ENCODE measurements at regions not wholly inside any gene's neighbourhood (a gene's known extent, or its start where the extent isn't known, plus 50 kb on each side); places are given as distances from the start of the nearest gene placed in this dataset.
"Not testable (repeated sequence)": the region's sequence is repeated elsewhere in the genome, so short reads cannot be mapped to it uniquely, and the experiment has no call there.

GRCh38 chr5:2156358-2157059 is 273.8 kb upstream of the IRX4 start:
- DNase-seq (ENCODE audit: low read depth) = no peak

DNA sequence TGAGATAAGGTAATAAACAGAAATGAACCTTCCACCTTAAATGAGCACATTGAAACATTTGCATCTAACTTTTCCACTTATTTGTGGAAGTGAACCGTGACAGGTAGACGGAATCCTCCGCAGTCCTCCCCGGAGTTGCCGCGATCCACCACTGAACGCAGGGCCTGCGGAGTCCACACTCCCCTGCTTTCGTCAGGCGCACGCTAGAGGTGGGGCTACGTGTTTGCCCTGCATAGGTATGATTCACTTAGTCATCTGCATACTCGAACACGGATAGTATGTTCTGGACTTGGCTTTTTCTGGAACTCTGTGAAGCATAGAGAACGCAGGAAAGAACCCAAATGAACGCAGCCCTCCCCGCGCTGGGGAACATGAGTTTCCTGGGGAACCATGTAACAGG is 272.8 kb upstream of the IRX4 start:
- no peak for DNase-seq (ENCODE audit: low read depth)

- no peak for DNase-seq (ENCODE audit: low read depth)
These were observed 271.1 kb upstream of the IRX4 start for GRCh38 chr5:2153802-2154201.

DNA sequence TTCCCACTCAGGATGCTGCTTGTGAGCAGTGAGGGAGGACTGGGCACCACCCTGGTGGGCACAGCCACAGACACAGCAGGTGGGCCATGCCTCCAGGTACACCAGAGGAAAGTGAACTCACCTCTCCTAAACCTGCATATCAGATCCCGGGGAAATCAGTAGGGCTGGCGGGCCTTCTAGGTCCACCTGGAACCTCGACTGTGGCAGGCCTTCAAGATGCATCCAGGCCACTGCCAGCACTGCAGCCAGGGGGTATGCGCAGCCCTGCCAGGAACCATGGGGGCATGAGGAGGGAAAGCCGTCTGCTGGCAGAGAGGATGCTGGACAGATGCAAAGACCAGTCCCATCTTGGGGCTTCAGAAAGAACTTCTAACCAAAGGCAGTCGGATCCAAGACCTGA is 270.6 kb upstream of the IRX4 start:
- no peak for DNase-seq (ENCODE audit: low read depth)

DNA sequence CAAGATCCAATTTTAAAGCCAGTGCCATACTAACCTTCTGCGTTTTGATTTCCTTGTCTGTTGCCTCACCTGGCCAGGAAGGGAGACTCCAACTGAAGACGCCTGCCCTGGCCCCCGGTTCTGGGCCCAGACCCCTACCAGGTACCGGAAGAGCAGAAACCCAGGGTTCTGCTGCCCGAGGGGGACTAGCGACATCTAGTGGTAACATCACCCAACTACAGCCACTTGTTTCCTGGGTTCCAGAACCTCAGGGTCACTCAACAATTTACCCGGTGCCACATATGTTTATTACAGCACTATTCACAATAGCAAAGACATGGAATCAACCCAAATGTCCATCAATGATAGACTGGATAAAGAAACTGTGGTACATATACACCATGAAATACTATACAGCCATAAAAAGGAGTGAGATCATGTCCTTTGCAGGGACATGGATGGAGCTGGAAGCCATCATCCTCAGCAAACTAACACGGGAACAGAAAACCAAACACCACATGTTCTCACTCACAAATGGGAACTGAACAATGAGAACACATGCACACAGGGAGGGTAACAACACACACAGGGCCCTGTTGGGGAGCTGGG is 268.7 kb upstream of the IRX4 start:
- DNase-seq (ENCODE audit: low read depth) = not testable (repeated sequence)

DNA sequence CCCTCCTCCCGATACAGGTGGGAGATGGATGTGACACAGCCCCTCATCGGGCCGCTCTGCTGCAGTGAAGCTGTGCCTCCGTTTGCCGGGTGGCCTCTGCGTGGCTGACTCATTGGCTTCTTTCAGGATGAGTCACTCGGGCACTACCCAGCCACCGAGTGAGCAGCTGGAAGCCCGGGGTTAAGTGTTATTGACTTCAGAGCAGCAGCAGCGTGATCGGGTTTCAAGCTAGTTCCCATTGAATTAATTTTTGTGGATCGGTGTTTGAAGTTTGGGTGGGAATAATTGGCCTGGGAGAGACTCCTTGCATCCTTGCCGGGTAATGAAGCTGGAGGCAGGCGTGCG is 266.4 kb upstream of the IRX4 start:
- DNase-seq (ENCODE audit: low read depth) = no peak

- no peak for DNase-seq (ENCODE audit: low read depth)
These were observed 265.8 kb upstream of the IRX4 start for GRCh38 chr5:2148312-2149194.

DNA sequence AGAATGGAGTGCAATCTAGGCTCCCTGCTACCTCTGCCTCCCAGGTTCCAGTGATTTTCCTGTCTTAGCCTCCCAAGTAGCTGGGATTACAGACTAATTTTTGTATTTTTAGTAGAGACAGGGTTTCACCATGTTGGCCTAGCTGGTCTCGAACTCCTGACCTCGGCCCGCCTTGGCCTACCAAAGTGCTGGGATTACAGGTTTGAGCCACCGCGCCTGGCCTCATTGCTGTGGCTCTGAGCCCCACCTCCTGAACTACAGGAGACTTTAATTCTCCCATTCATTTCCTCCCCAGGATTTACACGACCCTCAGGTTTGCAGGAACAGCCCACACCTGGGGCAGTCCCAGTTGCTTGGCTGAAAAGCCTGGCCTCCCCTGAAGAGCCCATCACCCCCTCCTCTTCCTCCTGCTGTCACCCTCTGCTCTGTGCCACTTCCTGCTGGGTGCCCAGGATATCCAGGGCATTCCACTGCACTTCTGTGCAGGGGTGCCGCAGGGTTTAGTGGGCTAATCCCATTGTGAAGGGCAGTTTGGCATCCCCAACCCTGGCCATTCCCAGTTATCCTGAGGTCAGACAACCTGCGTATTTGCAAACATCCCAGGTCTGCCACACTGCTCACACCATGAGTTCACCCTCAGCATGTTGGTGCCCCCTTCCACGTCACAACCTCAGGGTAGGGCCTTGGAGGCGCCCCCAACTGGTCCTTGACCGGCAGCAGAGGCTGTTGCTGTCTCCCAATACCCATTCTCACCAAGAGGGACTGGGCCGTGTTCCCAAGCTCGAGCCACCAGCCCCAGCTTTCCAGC is 265.0 kb upstream of the IRX4 start:
- no peak for DNase-seq (ENCODE audit: low read depth)

GRCh38 chr5:2143646-2144353 is 261.1 kb upstream of the IRX4 start:
- DNase-seq (ENCODE audit: low read depth) = no peak

- DNase-seq (ENCODE audit: low read depth) = no peak
These were observed 260.4 kb upstream of the IRX4 start for GRCh38 chr5:2143088-2143487.

DNA sequence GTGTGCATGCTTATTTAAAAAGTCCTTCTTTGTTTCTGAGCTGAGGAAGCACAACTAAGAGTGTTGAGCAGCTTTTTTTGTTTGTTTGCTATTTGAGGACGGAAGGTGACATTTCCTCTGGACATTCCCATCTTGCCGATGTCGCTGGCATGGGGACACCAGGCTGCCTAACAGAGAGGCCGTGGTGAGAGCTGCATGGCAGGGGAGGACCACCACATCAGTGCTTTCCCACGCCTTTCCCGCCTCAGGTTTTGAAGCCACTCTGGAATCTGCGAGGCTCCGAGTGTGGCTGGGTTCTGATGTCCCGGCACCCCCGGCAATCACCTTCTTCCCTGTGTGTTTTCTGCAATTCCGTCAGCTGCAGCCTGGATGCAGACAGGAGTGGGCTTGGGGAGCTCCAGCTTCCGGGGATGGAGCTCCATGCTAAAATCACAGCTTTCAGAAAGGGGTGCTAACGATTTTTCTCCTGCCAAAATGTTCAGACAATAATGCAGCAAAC is 259.8 kb upstream of the IRX4 start:
- no peak for DNase-seq (ENCODE audit: low read depth)

GRCh38 chr5:2141254-2142000 is 258.7 kb upstream of the IRX4 start:
- DNase-seq (ENCODE audit: low read depth) = no peak

- DNase-seq (ENCODE audit: low read depth) = no peak
These were observed 257.9 kb upstream of the IRX4 start for GRCh38 chr5:2140501-2141175.

DNA sequence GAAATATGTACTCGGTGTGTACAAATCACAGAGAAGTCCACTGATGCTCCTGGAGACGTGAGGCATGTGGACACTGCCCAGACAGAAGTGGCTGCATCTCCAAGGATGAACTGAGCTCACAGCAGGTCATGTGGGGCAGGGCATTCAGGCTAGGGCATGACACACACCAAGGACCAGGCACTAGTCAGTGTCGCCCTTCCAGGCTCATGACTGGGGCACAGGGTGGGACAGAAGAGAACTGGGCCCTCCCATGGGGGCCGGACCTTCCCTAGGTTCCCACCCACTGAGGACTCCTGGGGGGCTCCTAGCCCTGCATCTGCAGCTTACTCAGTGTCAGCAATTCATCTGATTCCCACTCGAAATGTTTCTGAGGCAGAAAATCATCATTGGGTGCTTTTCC is 256.8 kb upstream of the IRX4 start:
- no peak for DNase-seq (ENCODE audit: low read depth)

DNA sequence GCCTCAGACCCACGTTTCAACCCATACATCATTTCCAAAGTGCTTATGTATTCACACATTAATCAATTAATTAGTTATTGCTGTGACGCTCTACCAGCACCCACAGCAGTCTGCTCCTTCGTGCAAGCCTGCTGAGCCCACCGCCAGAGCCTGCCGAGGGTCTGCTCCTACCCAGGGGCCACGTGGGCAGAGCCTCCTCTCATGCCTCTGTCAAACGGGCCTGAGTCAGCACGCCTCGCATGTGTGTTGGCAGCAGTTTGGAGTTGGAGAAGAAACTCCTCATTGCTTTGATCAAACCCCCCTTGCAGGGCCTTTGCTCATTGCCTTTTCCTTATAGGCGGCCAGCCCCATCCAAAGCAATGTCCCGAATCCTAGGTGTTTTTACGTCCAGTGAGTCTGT is 256.2 kb upstream of the IRX4 start:
- no peak for DNase-seq (ENCODE audit: low read depth)

DNA sequence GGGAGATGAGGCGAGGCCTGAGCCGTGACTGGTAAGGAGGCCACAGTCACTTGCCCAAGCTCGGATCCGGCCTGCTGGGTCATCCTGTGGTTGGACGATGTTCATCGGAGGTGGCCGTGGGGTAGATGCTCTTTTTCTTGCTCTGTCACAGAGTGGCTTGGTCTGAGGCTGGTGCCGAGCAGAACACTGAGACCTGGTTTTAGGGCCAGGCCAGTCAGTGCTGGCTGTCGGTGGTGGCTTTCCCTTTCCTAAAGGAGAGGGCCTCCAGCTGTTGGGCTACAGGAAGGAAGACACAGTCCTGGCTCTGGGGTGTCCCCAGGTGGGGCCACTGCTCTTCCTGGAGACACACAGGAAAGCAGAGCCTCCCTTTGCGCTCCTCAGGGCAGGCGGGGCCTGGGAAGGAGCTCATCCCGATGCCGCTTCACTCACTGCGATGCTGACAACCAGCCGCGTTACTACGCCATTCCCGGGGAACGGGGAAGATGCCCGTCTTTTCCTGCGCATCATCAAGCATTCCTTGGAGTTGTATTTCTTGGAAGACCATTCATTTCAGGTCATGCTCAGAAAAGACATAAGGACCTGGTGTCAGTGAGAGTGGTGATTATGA is 254.8 kb upstream of the IRX4 start:
- DNase-seq (ENCODE audit: low read depth) = no peak

DNA sequence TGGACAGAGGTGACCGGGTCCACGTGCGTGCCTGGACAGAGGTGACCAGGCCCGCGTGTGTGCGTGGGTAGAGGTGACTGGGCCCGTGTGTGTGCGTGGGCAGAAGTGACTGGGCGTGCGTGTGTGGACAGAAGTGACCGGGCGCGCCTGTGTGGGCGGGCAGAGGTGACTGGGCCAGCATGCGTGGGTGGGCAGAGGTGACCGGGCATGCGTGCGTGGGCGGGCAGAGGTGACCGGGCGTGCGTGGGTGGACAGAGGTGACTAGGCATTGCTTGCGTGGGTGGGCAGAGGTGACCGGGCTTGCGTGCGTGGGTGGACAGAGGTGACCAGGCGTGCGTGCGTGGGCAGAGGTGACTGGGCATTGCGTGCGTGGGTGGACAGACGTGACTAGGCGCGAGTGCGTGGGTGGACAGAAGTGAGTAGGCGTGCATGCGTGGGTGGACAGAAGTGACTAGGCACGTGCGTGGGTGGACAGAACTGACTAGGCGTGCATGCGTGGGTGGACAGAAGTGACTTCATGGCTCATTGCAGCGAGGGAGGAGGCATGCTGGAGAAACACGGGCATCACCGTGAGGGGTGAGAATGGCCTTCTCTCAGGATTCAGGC is 254.1 kb upstream of the IRX4 start:
- DNase-seq (ENCODE audit: low read depth) = no peak

GRCh38 chr5:2135833-2136232 is 253.1 kb upstream of the IRX4 start:
- no peak for DNase-seq (ENCODE audit: low read depth)

- DNase-seq (ENCODE audit: low read depth) = no peak
These were observed 252.6 kb upstream of the IRX4 start for GRCh38 chr5:2135354-2135753.

Data from myocyte (in vitro differentiated cells).